Adrenal gland (tissue), 9 donors: ENCODE measurements at regions not wholly inside any gene's neighbourhood (a gene's known extent, or its start where the extent isn't known, plus 50 kb on each side); places are given as distances from the start of the nearest gene placed in this dataset.
"Not testable (repeated sequence)": the region's sequence is repeated elsewhere in the genome, so short reads cannot be mapped to it uniquely, and the experiment has no call there.

Source experiments
- DNase-seq, 7 donors: peaks; one replicate each; pipeline ENCODE4 v3.0.0-alpha.2; 2019 to 2020
- H3K27ac ChIP-seq, 5 donors: fragments of 200-600 bp; sonication (generic) in 4 of 5; 1 replicate in 3 of 5; 2 replicates in 2 of 5; pipeline versions ENCODE4 v1.5.1 to v1.8.0; 2016 to 2020; ENCODE audit warnings: mild to moderate bottlenecking in 1 of 5
- H3K27me3 ChIP-seq: fragments of 200-600 bp; 2 replicates; pipeline ENCODE4 v1.8.0; 2021
- H3K36me3 ChIP-seq, 2 donors: fragments of 200-600 bp; replicated peaks in 1 of 2; 1 replicate in 1 of 2; 2 replicates in 1 of 2; pipeline versions ENCODE4 v1.5.1 to v1.8.0; 2018 to 2022
- H3K4me1 ChIP-seq, 2 donors: fragments of 200-600 bp; replicated peaks in 1 of 2; 1 replicate in 1 of 2; 2 replicates in 1 of 2; pipeline versions ENCODE4 v1.5.1 to v1.8.0; 2018 to 2021
- H3K4me3 ChIP-seq, 4 donors: fragments of 200-600 bp; sonication (generic) in 3 of 4; one replicate each; pipeline ENCODE4 v1.5.1; 2016 to 2018
- H3K9me3 ChIP-seq, 3 donors: fragments of 200-600 bp; sonication (generic) in 1 of 3; replicated peaks in 1 of 3; 1 replicate in 2 of 3; 2 replicates in 1 of 3; pipeline versions ENCODE4 v1.5.1 to v1.8.0; 2016 to 2021
- CTCF ChIP-seq, 6 experiments: fragments of 450-650 bp in 4 of 6; fragments of 200-600 bp in 2 of 6; sonication (generic) in 1 of 6; IDR thresholded peaks; 1 replicate in 5 of 6; 2 replicates in 1 of 6; pipeline versions ENCODE4 v1.5.1 to v1.8.0; 2016 to 2021; ENCODE audit warnings: antibody characterized with exemption in 6 of 6, mild to moderate bottlenecking in 2 of 6, moderate library complexity in 1 of 6
- POLR2A ChIP-seq, 2 donors: fragments of 450-650 bp; IDR thresholded peaks; one replicate each; pipeline ENCODE4 v1.6.1; 2017; ENCODE audit warnings: antibody characterized with exemption in 2 of 2, mild to moderate bottlenecking in 2 of 2, moderate library complexity in 1 of 2
- WGBS, 4 donors: extraction: QIAGEN DNeasy Blood & Tissue Kit in 2 of 4; methylation state at CpG; one replicate each; pipeline versions ENCODE4 v1.1.5 to v1.1.7; 2013 to 2017; 5-methylcytosine and 5-hydroxymethylcytosine counted together
- intact Hi-C, 2 donors: fragments of 100-400 bp; cut with DNase I; formaldehyde crosslinking; loops; one replicate each; pipeline versions ENCODE4 v1.14.1 to v1.15.0; 2022 to 2023
- donor health status: healthy with polysubstance abuse.
- donor health status: Bipolar disorder and iron deficiency.
- donor health status: DM: yes; HTN: yes; CAD: no.
- donor health status: DM: no; HTN: no; CAD: no.
- donor health status: DM: no; HTN: no; CAD: no.

GRCh38 chr14:53260928-53261327 is 107.8 kb upstream of the DDHD1 start:
- no peak for TF ChIP-seq POLR2A (IDR thresholded peaks at IDR 0.05)
- TF ChIP-seq CTCF (IDR thresholded peaks at IDR 0.05): no peak
- H3K36me3 ChIP-seq: no peaks in the 10 kb centered on the region
- DNase-seq: no peak
- no peaks in the 10 kb centered on the region for H3K9me3 ChIP-seq
- intact Hi-C loops: no loop called here
- no peak overlapping the region for H3K4me3 ChIP-seq
- no peaks in the 10 kb centered on the region for H3K4me1 ChIP-seq
- WGBS, 4 donors: 61 to 89% (median 80%) methylated on average over 2 of the region's 2 CpGs
- H3K27ac ChIP-seq: no peak overlapping the region
- H3K27me3 ChIP-seq: no peaks in the 10 kb centered on the region

- TF ChIP-seq CTCF (IDR thresholded peaks at IDR 0.05): no peak
- TF ChIP-seq POLR2A (IDR thresholded peaks at IDR 0.05): no peak
- Histone ChIP-seq H3K4me1 (no peaks in the 10 kb centered on the region), H3K9me3 (no peaks in the 10 kb centered on the region), H3K27me3 (no peaks in the 10 kb centered on the region), H3K4me3 (no peak overlapping the region), H3K36me3 (no peaks in the 10 kb centered on the region), H3K27ac (no peak overlapping the region)
- 86 to 94% (median 89%) methylated on average over 5 of the region's 5 CpGs for WGBS, 4 donors
- DNase-seq: no peak
- intact Hi-C loops: no loop called here
Measured at GRCh38 chr14:53260286-53260685, 107.2 kb upstream of the DDHD1 start.

- Histone ChIP-seq H3K4me1 (no peaks in the 10 kb centered on the region), H3K27me3 (no peaks in the 10 kb centered on the region), H3K27ac (no peak overlapping the region), H3K36me3 (no peaks in the 10 kb centered on the region), H3K4me3 (no peak overlapping the region), H3K9me3 (no peaks in the 10 kb centered on the region)
- no peak for DNase-seq
- TF ChIP-seq POLR2A (IDR thresholded peaks at IDR 0.05) (no peak), CTCF (IDR thresholded peaks at IDR 0.05) (no peak)
- intact Hi-C loops: no loop called here
- WGBS, 4 donors: 28 to 57% (median 40%) methylated on average over 1 of the region's 1 CpG
Measured at GRCh38 chr14:53252141-53252540, 99.0 kb upstream of the DDHD1 start.

- no peaks in the 10 kb centered on the region for H3K27me3 ChIP-seq
- no peak overlapping the region for H3K4me3 ChIP-seq
- no peak for TF ChIP-seq POLR2A (IDR thresholded peaks at IDR 0.05)
- intact Hi-C loops: no loop called here
- DNase-seq: no peak
- H3K4me1 ChIP-seq: no peaks in the 10 kb centered on the region
- H3K27ac ChIP-seq: no peak overlapping the region
- no peaks in the 10 kb centered on the region for H3K36me3 ChIP-seq
- WGBS, 4 donors: 6 to 45% (median 29%) methylated on average over 1 of the region's 1 CpG
- no peaks in the 10 kb centered on the region for H3K9me3 ChIP-seq
Measured at GRCh38 chr14:53249059-53249458, 95.9 kb upstream of the DDHD1 start.

- Histone ChIP-seq H3K36me3 (no peaks in the 10 kb centered on the region), H3K27me3 (no peaks in the 10 kb centered on the region), H3K4me3 (no peak overlapping the region), H3K4me1 (no peaks in the 10 kb centered on the region), H3K9me3 (no peaks in the 10 kb centered on the region), H3K27ac (no peak overlapping the region)
- intact Hi-C loops: no loop called here
- 68 to 80% (median 75%) methylated on average over 4 of the region's 4 CpGs for WGBS, 4 donors
- DNase-seq: no peak
- TF ChIP-seq CTCF (IDR thresholded peaks at IDR 0.05) (no peak), POLR2A (IDR thresholded peaks at IDR 0.05) (no peak)
Measured at GRCh38 chr14:53247596-53248370, 94.7 kb upstream of the DDHD1 start.

GRCh38 chr14:53242898-53243297 is 89.8 kb upstream of the DDHD1 start:
- WGBS, 4 donors: 94 to 96% (median 95%) methylated on average over 3 of the region's 3 CpGs
- H3K27me3 ChIP-seq, DNase-seq, H3K4me1 ChIP-seq, H3K9me3 ChIP-seq, intact Hi-C loops, H3K27ac ChIP-seq, H3K4me3 ChIP-seq, H3K36me3 ChIP-seq: not testable (repeated sequence)
